ENCODE measurements at regions not wholly inside any gene's neighbourhood (a gene's known extent, or its start where the extent isn't known, plus 50 kb on each side); places are given as distances from the start of the nearest gene placed in this dataset.
"Not testable (repeated sequence)": the region's sequence is repeated elsewhere in the genome, so short reads cannot be mapped to it uniquely, and the experiment has no call there.

DNA sequence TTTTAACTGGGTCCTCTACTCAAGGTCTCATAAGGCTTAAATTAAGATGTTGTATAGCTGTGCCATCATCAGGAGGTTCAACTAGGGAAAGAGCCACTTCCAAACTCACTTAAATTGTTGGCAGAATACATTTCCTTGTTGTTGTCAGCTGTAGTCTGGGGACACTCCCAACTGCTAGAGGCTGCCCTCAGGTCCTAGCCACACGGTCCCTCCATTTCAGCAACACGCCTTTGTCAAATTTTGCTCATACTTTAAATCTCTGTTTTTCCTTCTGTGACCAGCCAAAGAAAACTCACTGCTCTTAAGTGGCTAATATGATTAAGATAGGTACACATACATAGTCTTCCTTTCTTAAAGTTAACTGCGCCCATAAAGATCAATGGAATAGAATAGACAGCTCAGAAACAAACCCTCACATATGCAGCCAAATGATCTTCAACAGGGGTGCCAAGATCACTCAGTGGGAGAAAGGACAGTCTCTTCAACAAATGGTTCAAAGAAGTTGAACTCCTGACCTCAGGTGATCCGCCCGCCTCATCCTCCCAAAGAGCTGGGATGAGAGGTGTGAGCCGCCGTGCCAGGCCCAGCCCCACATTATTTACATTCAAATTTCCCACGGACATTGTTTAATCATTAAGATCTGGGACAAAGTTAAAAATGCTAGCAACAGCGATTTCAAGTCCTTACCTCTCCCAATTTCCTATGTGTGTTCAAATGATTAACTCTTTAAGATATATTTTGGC, 76.4 kb upstream of the ELOVL5 start:
- peaks cover 2% of the 10 kb centered on the region for H3K4me1 ChIP-seq (ENCODE audit: insufficient read depth, low read length)
- H3K27ac ChIP-seq (ENCODE audit: low read depth, low read length), result no peak overlapping the region
- H3K79me2 ChIP-seq (ENCODE audit: insufficient read depth, low read length), result no peaks in the 10 kb centered on the region
- no peak overlapping the region for H2AFZ ChIP-seq (ENCODE audit: low read length)
- TF ChIP-seq, protein P1, sequence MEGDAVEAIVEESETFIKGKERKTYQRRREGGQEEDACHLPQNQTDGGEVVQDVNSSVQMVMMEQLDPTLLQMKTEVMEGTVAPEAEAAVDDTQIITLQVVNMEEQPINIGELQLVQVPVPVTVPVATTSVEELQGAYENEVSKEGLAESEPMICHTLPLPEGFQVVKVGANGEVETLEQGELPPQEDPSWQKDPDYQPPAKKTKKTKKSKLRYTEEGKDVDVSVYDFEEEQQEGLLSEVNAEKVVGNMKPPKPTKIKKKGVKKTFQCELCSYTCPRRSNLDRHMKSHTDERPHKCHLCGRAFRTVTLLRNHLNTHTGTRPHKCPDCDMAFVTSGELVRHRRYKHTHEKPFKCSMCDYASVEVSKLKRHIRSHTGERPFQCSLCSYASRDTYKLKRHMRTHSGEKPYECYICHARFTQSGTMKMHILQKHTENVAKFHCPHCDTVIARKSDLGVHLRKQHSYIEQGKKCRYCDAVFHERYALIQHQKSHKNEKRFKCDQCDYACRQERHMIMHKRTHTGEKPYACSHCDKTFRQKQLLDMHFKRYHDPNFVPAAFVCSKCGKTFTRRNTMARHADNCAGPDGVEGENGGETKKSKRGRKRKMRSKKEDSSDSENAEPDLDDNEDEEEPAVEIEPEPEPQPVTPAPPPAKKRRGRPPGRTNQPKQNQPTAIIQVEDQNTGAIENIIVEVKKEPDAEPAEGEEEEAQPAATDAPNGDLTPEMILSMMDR (IDR thresholded peaks at IDR 0.05; ENCODE audit: extremely low read depth, low read depth, low read length), result no peak
- H3K4me3 ChIP-seq (ENCODE audit: insufficient read depth, low read length), result no peak overlapping the region
- no peaks in the 10 kb centered on the region for H4K20me1 ChIP-seq (ENCODE audit: insufficient read depth, low read length)
- no peak overlapping the region for H3K4me2 ChIP-seq (ENCODE audit: insufficient read depth, low read length)
- peaks cover 17% of the 10 kb centered on the region for H3K27me3 ChIP-seq (ENCODE audit: insufficient read depth, low read length)
- no peaks in the 10 kb centered on the region for H3K9me3 ChIP-seq (ENCODE audit: low read depth, low read length)
- no peaks in the 10 kb centered on the region for H3K36me3 ChIP-seq (ENCODE audit: insufficient read depth, low read length)
- no peak for DNase-seq (ENCODE audit: insufficient read length, low spot score, missing footprints)

DNA sequence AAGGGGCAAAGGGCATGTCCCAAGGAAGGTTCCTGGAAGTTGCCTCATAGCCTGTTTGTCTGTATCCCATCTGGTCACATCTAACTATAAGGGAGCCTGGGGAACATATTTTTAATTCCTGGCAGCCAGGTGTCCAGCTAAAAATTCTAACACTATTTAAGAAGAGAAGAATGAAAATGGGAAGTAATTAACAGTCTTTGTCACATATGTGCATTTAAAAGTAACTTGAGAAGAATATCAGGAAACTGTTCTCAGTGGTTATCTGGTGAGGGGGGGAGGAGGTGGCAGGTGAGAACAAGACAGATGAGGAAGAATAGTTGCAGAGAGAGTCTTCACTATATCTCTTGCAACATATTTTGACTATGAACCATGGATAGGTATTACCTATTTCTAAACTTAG, 75.5 kb upstream of the ELOVL5 start:
- Histone ChIP-seq H3K27ac (ENCODE audit: low read depth, low read length) (no peak overlapping the region), H3K4me1 (ENCODE audit: insufficient read depth, low read length) (peaks cover 2% of the 10 kb centered on the region), H3K36me3 (ENCODE audit: insufficient read depth, low read length) (no peaks in the 10 kb centered on the region), H2AFZ (ENCODE audit: low read length) (no peak overlapping the region), H3K27me3 (ENCODE audit: insufficient read depth, low read length) (peaks cover 17% of the 10 kb centered on the region), H3K9me3 (ENCODE audit: low read depth, low read length) (no peaks in the 10 kb centered on the region), H3K4me3 (ENCODE audit: insufficient read depth, low read length) (no peak overlapping the region), H3K79me2 (ENCODE audit: insufficient read depth, low read length) (no peaks in the 10 kb centered on the region), H3K4me2 (ENCODE audit: insufficient read depth, low read length) (no peak overlapping the region), H4K20me1 (ENCODE audit: insufficient read depth, low read length) (no peaks in the 10 kb centered on the region)
- TF ChIP-seq, protein P1 (IDR thresholded peaks at IDR 0.05; ENCODE audit: extremely low read depth, low read depth, low read length), result no peak
- DNase-seq (ENCODE audit: insufficient read length, low spot score, missing footprints), result no peak

DNA sequence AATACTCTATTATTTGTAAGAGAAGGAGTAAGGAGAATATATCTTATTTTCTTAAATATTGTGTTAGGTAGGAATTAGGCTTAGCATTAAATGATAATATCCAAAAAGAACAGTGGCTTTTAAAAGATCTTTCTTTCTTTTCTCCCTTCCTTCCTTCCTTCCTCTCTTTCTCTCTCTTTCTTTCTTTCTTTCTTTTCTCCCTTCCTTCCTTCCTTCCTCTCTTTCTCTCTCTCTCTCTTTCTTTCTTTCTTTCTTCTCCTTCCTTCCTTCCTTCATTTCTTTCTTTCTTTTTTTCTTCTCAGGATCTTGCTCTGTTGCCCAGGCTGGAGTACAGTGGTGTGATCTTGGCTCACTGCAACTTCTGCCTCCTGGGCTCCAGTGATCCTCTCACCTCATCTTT, 74.8 kb upstream of the ELOVL5 start:
- not testable (repeated sequence) for H3K79me2 ChIP-seq (ENCODE audit: insufficient read depth, low read length); H3K4me1 ChIP-seq (ENCODE audit: insufficient read depth, low read length); H2AFZ ChIP-seq (ENCODE audit: low read length); H3K4me2 ChIP-seq (ENCODE audit: insufficient read depth, low read length); H3K4me3 ChIP-seq (ENCODE audit: insufficient read depth, low read length); H3K9me3 ChIP-seq (ENCODE audit: low read depth, low read length); H3K36me3 ChIP-seq (ENCODE audit: insufficient read depth, low read length); H3K27ac ChIP-seq (ENCODE audit: low read depth, low read length); H4K20me1 ChIP-seq (ENCODE audit: insufficient read depth, low read length); DNase-seq (ENCODE audit: insufficient read length, low spot score, missing footprints)
- H3K27me3 ChIP-seq (ENCODE audit: insufficient read depth, low read length), result peaks cover 17% of the 10 kb centered on the region

DNA sequence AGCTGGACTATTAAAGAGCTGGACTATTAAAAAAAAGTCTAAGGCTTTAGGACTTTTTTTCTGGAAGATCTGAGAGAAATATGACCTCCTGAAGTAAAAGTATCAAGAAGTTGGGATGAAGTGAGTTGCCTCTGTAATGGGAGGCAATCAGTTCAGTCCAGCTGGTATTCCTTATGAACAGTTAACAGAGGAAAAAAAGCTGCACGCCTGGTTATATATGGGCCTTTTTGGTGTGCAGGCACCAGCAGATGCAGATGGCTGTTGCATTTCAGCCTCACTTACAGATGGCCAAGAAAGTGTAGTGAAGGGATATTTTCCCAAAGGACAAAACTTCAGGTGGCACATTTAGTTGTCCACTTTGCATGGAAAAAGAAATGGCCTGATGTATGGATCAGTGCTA, 70.3 kb upstream of the ELOVL5 start:
- no peak overlapping the region for H3K4me3 ChIP-seq (ENCODE audit: insufficient read depth, low read length)
- H3K4me1 ChIP-seq (ENCODE audit: insufficient read depth, low read length), result no peaks in the 10 kb centered on the region
- H4K20me1 ChIP-seq (ENCODE audit: insufficient read depth, low read length), result no peaks in the 10 kb centered on the region
- H3K79me2 ChIP-seq (ENCODE audit: insufficient read depth, low read length), result no peaks in the 10 kb centered on the region
- H3K27ac ChIP-seq (ENCODE audit: low read depth, low read length), result no peak overlapping the region
- H3K27me3 ChIP-seq (ENCODE audit: insufficient read depth, low read length), result peaks cover 17% of the 10 kb centered on the region
- DNase-seq (ENCODE audit: insufficient read length, low spot score, missing footprints), result no peak
- TF ChIP-seq, protein P1 (IDR thresholded peaks at IDR 0.05; ENCODE audit: extremely low read depth, low read depth, low read length), result no peak
- H3K4me2 ChIP-seq (ENCODE audit: insufficient read depth, low read length), result no peak overlapping the region
- H2AFZ ChIP-seq (ENCODE audit: low read length), result no peak overlapping the region
- H3K36me3 ChIP-seq (ENCODE audit: insufficient read depth, low read length), result no peaks in the 10 kb centered on the region
- H3K9me3 ChIP-seq (ENCODE audit: low read depth, low read length), result no peaks in the 10 kb centered on the region
